Uterus (tissue), 3 donors: ENCODE measurements at regions not wholly inside any gene's neighbourhood (a gene's known extent, or its start where the extent isn't known, plus 50 kb on each side); places are given as distances from the start of the nearest gene placed in this dataset.

Experiments
- DNase-seq, 2 donors: peaks; one replicate each; pipeline ENCODE4 v3.0.0-alpha.2; 2019 to 2020
- H3K27ac ChIP-seq, 2 donors: fragments of 200-600 bp; sonication (generic); 1 replicate in 1 of 2; 2 replicates in 1 of 2; pipeline ENCODE4 v1.5.1; 2016 to 2018
- H3K27me3 ChIP-seq, 2 donors: fragments of 200-600 bp; sonication (generic); one replicate each; pipeline ENCODE4 v1.5.1; 2018 to 2019; ENCODE audit warnings: control low read depth in 1 of 2
- H3K36me3 ChIP-seq, 2 donors: fragments of 200-600 bp; sonication (generic); one replicate each; pipeline ENCODE4 v1.5.1; 2019; ENCODE audit warnings: control low read depth in 1 of 2
- H3K4me1 ChIP-seq, 2 donors: fragments of 200-600 bp; sonication (generic); one replicate each; pipeline ENCODE4 v1.5.1; 2018 to 2019; ENCODE audit warnings: control low read depth in 1 of 2
- H3K4me3 ChIP-seq, 2 donors: fragments of 200-600 bp; sonication (generic); 1 replicate in 1 of 2; 2 replicates in 1 of 2; pipeline ENCODE4 v1.5.1; 2018 to 2019; ENCODE audit warnings: mild to moderate bottlenecking in 1 of 2
- H3K9me3 ChIP-seq, 2 donors: fragments of 200-600 bp; sonication (generic); one replicate each; pipeline ENCODE4 v1.5.1; 2019; ENCODE audit warnings: control low read depth in 1 of 2
- CTCF ChIP-seq, 4 experiments: fragments of 200-600 bp in 2 of 4; fragments of 450-650 bp in 2 of 4; sonication (generic) in 2 of 4; IDR thresholded peaks; one replicate each; pipeline ENCODE4 v1.5.1; 2016 to 2019; ENCODE audit warnings: antibody characterized with exemption in 4 of 4, mild to moderate bottlenecking in 2 of 4, moderate library complexity in 1 of 4
- POLR2A ChIP-seq, 2 donors: fragments of 450-650 bp; IDR thresholded peaks; one replicate each; pipeline ENCODE4 v1.6.1; 2016; ENCODE audit warnings: antibody characterized with exemption in 2 of 2, mild to moderate bottlenecking in 1 of 2, moderate library complexity in 1 of 2
- intact Hi-C: fragments of 100-400 bp; cut with DNase I; formaldehyde crosslinking; loops from one replicate; pipeline ENCODE4 v1.15.1; 2023; ENCODE audit warnings: low total_unique reads
- donor health status: DM: yes; HTN: yes; CAD: no.

GRCh38 chr11:122344215-122344614 is 228.2 kb upstream of the BLID start:
- Histone ChIP-seq H3K27ac (no peak overlapping the region), H3K9me3 (no peaks in the 10 kb centered on the region), H3K27me3 (no peaks in the 10 kb centered on the region), H3K4me3 (no peak overlapping the region), H3K4me1 (no peaks in the 10 kb centered on the region), H3K36me3 (no peaks in the 10 kb centered on the region)
- intact Hi-C loops: no loop called here
- no peak for DNase-seq
- TF ChIP-seq CTCF (IDR thresholded peaks at IDR 0.05) (no peak), POLR2A (IDR thresholded peaks at IDR 0.05) (no peak)

- TF ChIP-seq POLR2A (IDR thresholded peaks at IDR 0.05): no peak
- TF ChIP-seq CTCF (IDR thresholded peaks at IDR 0.05): no peak
- H3K4me1 ChIP-seq: no peaks in the 10 kb centered on the region
- H3K27ac ChIP-seq: no peak overlapping the region
- H3K4me3 ChIP-seq: no peak overlapping the region
- DNase-seq: no peak
- intact Hi-C loops: no loop called here
- H3K36me3 ChIP-seq: no peaks in the 10 kb centered on the region
- no peaks in the 10 kb centered on the region for H3K27me3 ChIP-seq
- H3K9me3 ChIP-seq: no peaks in the 10 kb centered on the region
Measured at GRCh38 chr11:122343210-122343609, 227.2 kb upstream of the BLID start.

GRCh38 chr11:122342089-122342744 is 226.2 kb upstream of the BLID start:
- Histone ChIP-seq H3K9me3 (no peaks in the 10 kb centered on the region), H3K4me1 (no peaks in the 10 kb centered on the region), H3K27ac (no peak overlapping the region)

GRCh38 chr11:122341477-122341876 is 225.5 kb upstream of the BLID start:
- Histone ChIP-seq H3K9me3 (no peaks in the 10 kb centered on the region), H3K4me3 (no peak overlapping the region), H3K27ac (no peak overlapping the region), H3K36me3 (no peaks in the 10 kb centered on the region), H3K27me3 (no peaks in the 10 kb centered on the region), H3K4me1 (no peaks in the 10 kb centered on the region)
- no peak for TF ChIP-seq CTCF (IDR thresholded peaks at IDR 0.05)
- no peak for TF ChIP-seq POLR2A (IDR thresholded peaks at IDR 0.05)
- no peak for DNase-seq
- intact Hi-C loops: no loop called here

More at GRCh38 chr11:122342089-122342744, 226.2 kb upstream of the BLID start:
- Histone ChIP-seq H3K4me3 (no peak overlapping the region), H3K36me3 (no peaks in the 10 kb centered on the region), H3K27me3 (no peaks in the 10 kb centered on the region)
- TF ChIP-seq CTCF (IDR thresholded peaks at IDR 0.05) (no peak), POLR2A (IDR thresholded peaks at IDR 0.05) (no peak)
- intact Hi-C loops: no loop called here
- DNase-seq: no peak

- no peaks in the 10 kb centered on the region for H3K9me3 ChIP-seq
- intact Hi-C loops: no loop called here
- DNase-seq: no peak
- H3K4me1 ChIP-seq: no peaks in the 10 kb centered on the region
- H3K4me3 ChIP-seq: no peak overlapping the region
- TF ChIP-seq POLR2A (IDR thresholded peaks at IDR 0.05) (no peak), CTCF (IDR thresholded peaks at IDR 0.05) (no peak)
- H3K27me3 ChIP-seq: no peaks in the 10 kb centered on the region
- no peaks in the 10 kb centered on the region for H3K36me3 ChIP-seq
- H3K27ac ChIP-seq: no peak overlapping the region
Measured at GRCh38 chr11:122340607-122341290, 224.7 kb upstream of the BLID start.
